IMR-90 (cell line): ENCODE measurements at regions not wholly inside any gene's neighbourhood (a gene's known extent, or its start where the extent isn't known, plus 50 kb on each side); places are given as distances from the start of the nearest gene placed in this dataset.

Experiments used
- CEBPB ChIP-seq: IDR thresholded peaks from 2 replicates; pipeline ENCODE4 v1.6.1; 2012; ENCODE audit warnings: low read depth, low read length, improper control_type of control experiment
- CTCF ChIP-seq: conservative IDR thresholded peaks from 2 replicates; pipeline ENCODE4 v1.5.1; 2012; ENCODE audit warnings: mild to moderate bottlenecking, low read depth, low read length, improper control_type of control experiment
- FOS ChIP-seq: fragments of 150-350 bp; IDR thresholded peaks from 2 replicates; pipeline ENCODE4 v1.6.1; 2016; ENCODE audit warnings: low read depth, low read length
- MXI1 ChIP-seq: IDR thresholded peaks from 2 replicates; pipeline ENCODE4 v1.6.1; 2012; ENCODE audit warnings: low read depth, mild to moderate bottlenecking, low read length, moderate library complexity, borderline replicate concordance
- POLR2A ChIP-seq: IDR thresholded peaks from 2 replicates; pipeline ENCODE4 v1.6.1; 2012; ENCODE audit warnings: mild to moderate bottlenecking, low read depth, low read length
- RAD21 ChIP-seq: IDR thresholded peaks from 2 replicates; pipeline ENCODE4 v1.6.1; 2012; ENCODE audit warnings: low read length, improper control_type of control experiment
- RCOR1 ChIP-seq: IDR thresholded peaks from 2 replicates; pipeline ENCODE4 v1.6.1; 2012; ENCODE audit warnings: mild to moderate bottlenecking, low read length, improper control_type of control experiment; ENCODE audit not compliant: insufficient replicate concordance
- RFX5 ChIP-seq: IDR thresholded peaks from 2 replicates; pipeline ENCODE4 v1.8.0; 2012; ENCODE audit warnings: low read depth, mild to moderate bottlenecking, low read length, moderate library complexity
- USF2 ChIP-seq: fragments of 150-350 bp; IDR thresholded peaks from 2 replicates; pipeline ENCODE4 v1.6.1; 2017; ENCODE audit warnings: mild to moderate bottlenecking, antibody characterized with exemption, low read length, low read depth

DNA sequence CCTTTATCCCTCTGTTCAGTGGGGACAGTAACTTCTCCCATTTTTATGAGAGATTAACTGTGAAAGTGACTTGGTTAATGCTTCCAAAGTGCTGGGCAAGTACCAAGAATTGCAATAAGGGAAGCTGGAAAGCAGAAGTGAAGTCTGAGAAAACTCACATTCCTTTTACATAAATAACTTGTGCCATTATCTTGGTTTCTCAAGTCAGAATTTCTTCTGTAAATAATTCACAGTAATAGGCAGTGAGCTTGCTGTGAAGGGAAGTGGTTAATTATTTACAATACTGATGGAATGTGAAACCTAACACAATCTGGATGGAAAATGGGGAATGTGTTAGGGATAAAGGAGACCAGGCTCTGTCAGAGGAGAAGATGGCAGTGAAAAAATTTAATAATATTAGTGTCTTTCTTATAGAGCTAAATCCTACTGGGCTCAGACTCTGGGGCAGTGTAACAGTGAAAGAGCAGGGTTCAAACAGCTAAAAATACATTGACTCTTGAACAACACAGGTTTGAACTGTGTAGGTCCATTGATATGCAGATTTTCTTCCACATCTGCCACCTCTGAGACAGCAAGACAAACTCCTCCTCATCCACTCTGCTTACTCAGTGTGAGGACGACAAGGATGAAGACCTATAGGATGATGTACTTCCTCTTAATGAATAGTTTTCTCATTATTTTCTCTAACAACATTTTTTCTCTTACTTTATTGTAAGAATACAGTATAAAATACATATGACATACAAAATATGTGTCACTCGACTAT lies 251.5 kb upstream of the ISX start:
- TF ChIP-seq POLR2A (no peak), CTCF (no peak), FOS (no peak), USF2 (no peak), RAD21 (no peak), RFX5 (no peak), RCOR1 (no peak), CEBPB (no peak), MXI1 (no peak)
